GM18498 (cell line): ENCODE measurements at regions not wholly inside any gene's neighbourhood (a gene's known extent, or its start where the extent isn't known, plus 50 kb on each side); places are given as distances from the start of the nearest gene placed in this dataset.
"Not testable (repeated sequence)": the region's sequence is repeated elsewhere in the genome, so short reads cannot be mapped to it uniquely, and the experiment has no call there.

Experiments
- ATAC-seq: cut with Tn5 transposase; IDR thresholded peaks from one replicate; pipeline ENCODE4 v1.9.1; 2021; ENCODE audit warnings: mild to moderate bottlenecking, moderate library complexity; ENCODE audit not compliant: unreplicated experiment

DNA sequence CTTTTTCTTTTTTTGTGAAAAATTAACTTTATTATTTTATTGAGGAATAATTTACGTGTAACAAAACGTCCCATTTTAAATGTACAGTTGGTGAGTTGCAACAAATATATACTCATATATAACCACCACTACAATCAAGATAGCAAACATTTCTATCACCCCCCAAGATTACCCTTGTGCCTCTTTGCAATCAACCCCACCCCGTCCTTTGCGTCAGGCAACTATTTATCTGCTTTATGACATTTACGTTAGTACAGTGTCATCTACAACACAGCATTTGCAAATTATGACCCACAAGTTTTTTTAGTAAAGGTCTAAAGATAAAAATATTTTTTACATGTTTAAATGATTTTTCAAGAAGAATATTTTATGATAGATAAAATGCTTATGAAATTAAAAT, 485.6 kb upstream of the SOX9 start:
- no peak for ATAC-seq

DNA sequence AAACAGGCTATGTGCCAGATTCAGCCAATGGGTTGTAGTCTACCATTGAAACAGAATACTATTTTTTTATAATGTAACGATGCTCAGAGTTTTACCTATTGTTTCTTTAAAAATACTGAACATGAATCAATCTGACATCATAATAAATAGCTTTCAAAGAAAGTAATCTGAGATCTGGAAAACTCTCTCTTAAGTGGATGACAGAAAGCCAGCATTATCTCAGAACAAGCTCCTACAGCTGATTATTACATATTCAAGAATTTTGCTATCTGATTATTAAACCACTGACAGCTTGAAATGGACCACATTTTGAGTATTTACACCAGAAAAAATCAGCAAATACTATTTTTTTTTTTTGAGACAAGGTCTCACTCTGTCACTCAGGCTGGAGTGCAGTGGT, 484.2 kb upstream of the SOX9 start:
- ATAC-seq: no peak

- no peak for ATAC-seq
Observed at GRCh38 chr17:71638668-71639067, 482.2 kb upstream of the SOX9 start.

- no peak for ATAC-seq
Observed at GRCh38 chr17:71639865-71640264, 481.0 kb upstream of the SOX9 start.

- not testable (repeated sequence) for ATAC-seq
Observed at GRCh38 chr17:71646890-71647289, 473.9 kb upstream of the SOX9 start.

DNA sequence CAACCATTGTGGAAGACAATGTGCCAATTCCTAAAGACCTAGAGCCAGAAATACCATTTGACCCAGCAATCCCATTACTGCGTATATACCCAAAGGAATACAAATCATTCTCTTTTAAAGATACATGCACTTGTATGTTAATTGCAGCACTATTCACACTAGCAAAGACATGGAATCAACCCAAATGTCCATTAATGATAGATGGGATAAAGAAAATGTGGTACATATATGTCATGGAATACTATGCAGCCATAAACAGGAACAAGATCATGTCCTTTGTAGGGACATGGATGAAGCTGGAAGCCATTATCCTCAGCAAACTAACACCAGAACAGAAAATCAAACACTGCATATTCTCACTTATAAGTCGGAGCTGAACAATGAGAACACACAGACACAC, 472.5 kb upstream of the SOX9 start:
- ATAC-seq: not testable (repeated sequence)

DNA sequence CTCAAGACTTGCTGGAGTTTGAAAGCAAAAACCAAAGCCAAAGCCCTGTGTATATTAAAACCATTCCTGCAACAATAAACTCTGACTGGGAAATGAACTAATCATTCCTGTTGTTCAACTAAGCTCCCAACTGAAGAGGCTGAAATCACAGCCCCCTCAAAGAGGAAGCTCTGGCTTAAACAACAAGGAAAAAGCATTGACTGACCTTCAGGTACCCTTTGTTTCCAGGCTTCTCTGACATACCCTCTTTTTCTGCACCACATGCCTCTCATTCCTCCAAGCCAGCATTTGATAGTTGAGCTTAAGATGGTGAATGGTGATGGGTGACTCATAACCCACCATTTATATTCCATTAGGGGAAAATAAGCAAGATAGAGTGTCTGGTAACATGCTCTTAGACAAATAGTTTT, 470.9 kb upstream of the SOX9 start:
- no peak for ATAC-seq

GRCh38 chr17:71655542-71655941, 465.3 kb upstream of the SOX9 start:
- no peak for ATAC-seq

GRCh38 chr17:71656964-71657858, 463.6 kb upstream of the SOX9 start:
- ATAC-seq: no peak

DNA sequence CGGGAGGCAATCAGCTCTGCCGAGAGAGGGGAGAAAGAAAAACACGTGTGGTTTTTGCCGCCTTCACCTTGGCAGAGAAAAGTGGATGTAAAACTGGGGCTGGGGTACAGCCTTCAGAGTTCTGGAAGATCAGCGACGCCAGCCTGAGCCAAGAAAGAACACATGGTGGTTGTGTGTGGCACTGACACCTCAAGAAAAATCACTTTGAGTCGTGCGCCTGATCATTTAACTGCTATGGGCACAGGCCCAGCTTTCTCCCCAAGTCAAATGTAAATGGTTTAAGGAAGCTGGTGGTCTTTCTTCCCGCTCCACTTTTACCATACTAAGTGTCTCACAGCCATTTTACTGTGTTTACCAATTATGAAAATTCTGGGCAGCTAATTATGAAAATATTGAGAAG, 461.8 kb upstream of the SOX9 start:
- ATAC-seq: no peak

DNA sequence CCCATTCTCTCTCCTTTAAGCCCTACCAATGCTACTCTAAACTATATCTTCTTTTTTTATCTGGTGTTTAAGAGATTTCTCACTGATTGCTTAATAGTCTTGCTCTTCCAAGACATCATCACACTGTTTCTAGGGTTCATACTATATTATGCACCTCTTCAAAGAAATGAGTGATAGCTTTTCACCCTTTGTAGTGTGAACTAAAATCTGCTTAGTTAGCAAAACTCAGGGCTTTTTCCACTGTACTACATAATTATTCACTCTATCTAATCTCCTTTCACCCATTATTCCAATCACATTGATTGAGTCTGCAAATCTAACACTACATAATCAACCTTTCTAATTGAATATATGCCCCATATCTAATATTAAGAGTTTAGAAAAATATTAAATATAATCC, 456.0 kb upstream of the SOX9 start:
- ATAC-seq: no peak

GRCh38 chr17:71666047-71666446, 454.8 kb upstream of the SOX9 start:
- ATAC-seq: no peak

- ATAC-seq: no peak
Observed at GRCh38 chr17:71667661-71668060, 453.2 kb upstream of the SOX9 start.

GRCh38 chr17:71668807-71669206, 452.0 kb upstream of the SOX9 start:
- no peak for ATAC-seq

GRCh38 chr17:71677439-71677838, 443.4 kb upstream of the SOX9 start:
- no peak for ATAC-seq

DNA sequence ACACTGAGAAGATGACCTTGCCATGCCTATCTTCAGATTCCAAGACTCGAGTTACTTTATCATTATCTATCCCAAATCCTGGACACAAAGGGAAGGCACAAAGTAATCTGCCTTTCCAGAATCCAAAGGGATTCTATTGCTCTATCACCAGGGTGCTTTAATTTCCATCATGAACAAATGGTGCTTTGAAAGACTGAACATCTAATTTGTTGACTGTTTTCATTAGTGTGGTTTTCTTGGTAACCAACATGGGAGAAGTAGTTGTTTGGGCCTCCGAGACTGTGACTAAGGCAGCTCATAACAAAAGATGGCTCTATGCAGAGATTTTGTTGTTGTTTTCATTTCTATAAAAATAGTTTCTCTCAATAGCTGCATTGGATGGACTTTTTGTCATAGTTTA, 441.0 kb upstream of the SOX9 start:
- ATAC-seq: no peak

DNA sequence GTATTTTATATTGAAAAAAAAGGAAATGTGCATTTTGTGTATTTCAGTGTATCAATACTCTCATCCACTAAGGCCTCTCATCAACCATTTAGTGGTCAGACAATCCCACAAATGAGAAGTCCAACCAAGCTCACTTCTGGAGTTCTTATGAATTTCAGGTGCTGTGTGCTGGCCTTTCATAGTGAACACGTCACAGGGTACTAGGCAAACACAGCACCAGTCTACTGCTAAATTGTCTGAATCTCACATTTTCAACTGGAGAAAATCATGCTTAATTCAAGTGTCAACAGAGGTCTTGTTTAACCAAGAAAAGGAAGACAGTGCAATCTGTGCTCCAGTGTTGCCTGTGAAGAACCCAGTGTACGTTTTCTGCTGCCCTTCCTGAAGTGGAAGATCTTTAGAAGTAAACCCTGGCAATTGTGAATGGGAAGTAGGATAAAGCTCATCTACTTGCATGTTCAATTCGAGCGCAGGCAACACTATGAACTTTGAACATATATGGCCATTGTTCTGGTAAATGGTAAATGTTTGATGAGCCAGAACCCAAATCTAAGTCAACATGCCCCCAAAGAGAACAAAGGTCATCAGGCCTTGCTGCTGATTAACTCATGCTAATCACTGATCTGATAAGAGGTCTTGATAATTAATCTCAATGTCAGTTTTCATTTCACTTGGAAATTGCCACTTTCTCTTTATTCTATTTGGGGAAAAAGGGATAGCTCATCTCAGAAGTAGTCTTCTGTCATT, 439.2 kb upstream of the SOX9 start:
- no peak for ATAC-seq

DNA sequence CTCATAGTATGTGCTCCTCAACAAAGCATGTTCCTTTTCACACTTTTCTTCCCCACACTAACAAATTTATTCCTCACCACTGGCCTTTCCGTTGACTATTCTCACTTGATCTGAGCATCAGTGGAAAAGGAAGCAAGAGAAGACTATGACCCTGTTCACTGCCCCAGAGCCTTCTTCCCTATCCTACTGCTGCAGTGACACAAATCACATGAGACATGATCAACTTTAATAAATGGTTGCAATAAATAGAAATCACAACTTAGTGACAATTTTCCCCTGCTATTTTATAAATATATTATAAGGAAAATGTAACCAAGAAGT, 438.7 kb upstream of the SOX9 start:
- ATAC-seq: no peak

DNA sequence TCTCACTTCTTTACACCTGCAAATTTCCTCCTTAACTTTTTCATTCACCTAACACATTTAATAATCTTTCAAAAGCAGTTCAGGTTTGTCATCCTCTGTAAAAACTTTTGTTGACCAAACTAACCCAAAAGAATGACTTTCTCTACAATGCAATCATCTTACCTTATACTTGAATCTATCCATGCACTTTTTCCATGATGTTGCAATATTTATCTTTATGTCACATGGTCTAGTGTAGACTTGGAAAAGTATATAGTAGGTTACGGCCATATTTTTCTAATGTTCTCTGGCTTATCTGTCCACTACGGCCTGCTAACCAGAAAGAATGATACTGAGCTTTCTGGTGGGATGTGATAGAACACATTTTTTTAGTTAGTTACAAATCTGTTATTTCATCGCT, 431.0 kb upstream of the SOX9 start:
- ATAC-seq: no peak

GRCh38 chr17:71699907-71700306, 420.9 kb upstream of the SOX9 start:
- ATAC-seq: no peak

DNA sequence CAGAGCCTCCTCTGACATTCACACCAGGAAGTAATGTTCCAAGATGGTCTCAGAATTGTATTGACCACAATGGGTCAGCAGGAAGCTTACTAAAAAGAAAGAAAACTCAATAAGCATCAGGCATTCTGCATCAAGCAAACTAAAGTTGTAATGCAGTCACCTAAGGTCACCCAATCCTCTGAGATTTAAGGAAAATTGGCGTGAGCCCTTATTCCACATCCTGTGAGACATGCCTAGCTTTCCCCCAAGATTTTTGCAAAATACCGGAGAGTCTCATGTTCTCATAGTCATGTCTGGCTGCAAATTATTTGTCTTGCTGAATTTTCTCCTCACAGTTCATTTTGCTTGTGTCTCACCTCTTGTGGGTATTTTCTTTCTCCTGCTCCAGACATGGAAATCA, 417.1 kb upstream of the SOX9 start:
- ATAC-seq: no peak

DNA sequence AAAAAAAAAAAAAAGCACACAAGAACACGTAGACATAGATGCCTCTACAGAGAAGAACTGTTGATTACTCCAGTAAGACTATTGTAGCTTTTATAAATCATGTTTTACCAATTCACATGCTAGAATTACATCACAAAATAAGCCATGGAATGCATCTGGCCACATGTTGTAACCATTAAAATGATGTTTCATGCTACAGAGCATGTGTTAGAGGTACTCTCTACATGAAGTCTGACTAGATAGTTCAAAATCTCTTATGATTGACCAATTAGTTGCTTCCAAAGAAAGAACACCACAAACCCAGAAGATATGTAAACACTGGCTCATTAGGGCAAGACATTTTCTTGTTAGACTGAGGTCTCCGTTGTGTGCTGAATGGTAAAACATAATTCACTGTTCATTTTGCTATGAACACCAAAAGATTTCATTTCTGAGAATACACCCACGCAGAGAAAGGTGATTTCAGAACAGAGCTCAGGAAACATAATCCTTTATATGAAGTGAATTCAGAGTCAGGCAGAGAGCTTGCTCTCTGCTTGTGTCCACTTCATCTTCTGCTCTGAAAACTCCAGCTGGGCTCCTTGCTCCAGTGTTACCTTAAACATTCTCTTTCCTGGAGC, 411.4 kb upstream of the SOX9 start:
- ATAC-seq: no peak
